ENCODE measurements at regions not wholly inside any gene's neighbourhood (a gene's known extent, or its start where the extent isn't known, plus 50 kb on each side); places are given as distances from the start of the nearest gene placed in this dataset.

DNA sequence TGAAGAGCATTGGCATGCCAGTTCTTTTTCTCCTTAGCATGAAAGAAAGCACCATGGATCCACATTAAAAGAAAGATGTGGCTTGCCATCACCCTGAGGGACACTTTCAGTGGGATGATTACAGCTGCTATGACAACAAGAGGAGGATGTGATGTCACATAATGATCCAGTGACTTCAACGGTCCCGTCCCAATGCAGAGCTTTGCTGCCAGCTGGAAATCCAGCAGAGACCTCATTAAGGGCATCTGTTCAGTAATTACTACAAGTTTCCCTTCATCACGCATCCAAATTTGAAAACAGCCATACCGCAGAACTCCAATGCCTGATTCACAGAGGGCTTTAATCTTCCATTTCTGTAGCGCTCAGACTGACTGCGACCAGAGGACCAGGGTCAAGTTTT lies 206.6 kb downstream of the LSM5 start:
- Histone ChIP-seq H3K79me2 (ENCODE audit: control insufficient read depth, insufficient read depth, low read length) (no peaks in the 10 kb centered on the region), H3K9ac (ENCODE audit: control insufficient read depth, insufficient read depth, low read length) (no peak overlapping the region), H2AFZ (ENCODE audit: control insufficient read depth, low read depth, low read length) (no peak overlapping the region), H3K4me2 (ENCODE audit: control insufficient read depth, insufficient read depth) (no peak overlapping the region), H3K36me3 (ENCODE audit: control insufficient read depth in 2 of 2, insufficient read depth in 2 of 2, low read length in 1 of 2) (no peaks in the 10 kb centered on the region), H3K27ac (ENCODE audit: control insufficient read depth, insufficient read depth) (no peak overlapping the region), H3K4me1 (ENCODE audit: control insufficient read depth, insufficient read depth, low read length) (no peaks in the 10 kb centered on the region), H3K27me3 (replicated peaks in 1 of 2; ENCODE audit: control insufficient read depth in 2 of 2, insufficient read depth in 2 of 2, low read length in 1 of 2) (no peaks in the 10 kb centered on the region; a peak in 1 of 4 replicates), H3K9me3 (replicated peaks; ENCODE audit: control insufficient read depth, insufficient read depth, low read length) (no peaks in the 10 kb centered on the region), H3K4me3 (no peak overlapping the region), H4K20me1 (ENCODE audit: control insufficient read depth, insufficient read depth) (no peaks in the 10 kb centered on the region)
- CTCF ChIA-PET = interaction anchor here (0.7 kb wide), 1 partner anchor 72 kb away, joined by 3 read pairs; no protein-coding TSS in a partner anchor
- SMC1A ChIA-PET (ENCODE audit: uncharacterized antibody, unreplicated experiment) = interaction anchor here (1.1 kb wide), 1 partner anchor 9 kb away, joined by 3 read pairs; no protein-coding TSS in a partner anchor
- no TSS peak for BruUV-seq (replicated peaks)
- in situ Hi-C loops (cut with MboI) (no loop called here), intact Hi-C loops (cut with micrococcal nuclease; ENCODE audit: unreplicated experiment) (no loop called here)
- FAIRE-seq (no peak), DNase-seq (ENCODE audit: low read depth, low spot score) (no peak), ATAC-seq (no peak)
- 76% methylated on average over 6 of the region's 6 CpGs for WGBS (ENCODE audit: insufficient coverage, insufficient replicate concordance, low lambda C conversion rate, missing lambda C conversion rate)
- POLR2A ChIA-PET = no interaction called here
- RAD21 ChIA-PET (ENCODE audit: unreplicated experiment) = no interaction called here
- TF ChIP-seq TCF12 (IDR thresholded peaks at IDR 0.05; ENCODE audit: low read depth, low read length) (no peak), CHD2 (IDR thresholded peaks at IDR 0.05; ENCODE audit: borderline replicate concordance, low read depth, low read length) (no peak), FOXM1 (IDR thresholded peaks at IDR 0.05; ENCODE audit: low read depth, low read length) (no peak), SMAD5 (IDR thresholded peaks at IDR 0.05; ENCODE audit: low read depth) (no peak)
- TF ChIP-seq, protein P1, sequence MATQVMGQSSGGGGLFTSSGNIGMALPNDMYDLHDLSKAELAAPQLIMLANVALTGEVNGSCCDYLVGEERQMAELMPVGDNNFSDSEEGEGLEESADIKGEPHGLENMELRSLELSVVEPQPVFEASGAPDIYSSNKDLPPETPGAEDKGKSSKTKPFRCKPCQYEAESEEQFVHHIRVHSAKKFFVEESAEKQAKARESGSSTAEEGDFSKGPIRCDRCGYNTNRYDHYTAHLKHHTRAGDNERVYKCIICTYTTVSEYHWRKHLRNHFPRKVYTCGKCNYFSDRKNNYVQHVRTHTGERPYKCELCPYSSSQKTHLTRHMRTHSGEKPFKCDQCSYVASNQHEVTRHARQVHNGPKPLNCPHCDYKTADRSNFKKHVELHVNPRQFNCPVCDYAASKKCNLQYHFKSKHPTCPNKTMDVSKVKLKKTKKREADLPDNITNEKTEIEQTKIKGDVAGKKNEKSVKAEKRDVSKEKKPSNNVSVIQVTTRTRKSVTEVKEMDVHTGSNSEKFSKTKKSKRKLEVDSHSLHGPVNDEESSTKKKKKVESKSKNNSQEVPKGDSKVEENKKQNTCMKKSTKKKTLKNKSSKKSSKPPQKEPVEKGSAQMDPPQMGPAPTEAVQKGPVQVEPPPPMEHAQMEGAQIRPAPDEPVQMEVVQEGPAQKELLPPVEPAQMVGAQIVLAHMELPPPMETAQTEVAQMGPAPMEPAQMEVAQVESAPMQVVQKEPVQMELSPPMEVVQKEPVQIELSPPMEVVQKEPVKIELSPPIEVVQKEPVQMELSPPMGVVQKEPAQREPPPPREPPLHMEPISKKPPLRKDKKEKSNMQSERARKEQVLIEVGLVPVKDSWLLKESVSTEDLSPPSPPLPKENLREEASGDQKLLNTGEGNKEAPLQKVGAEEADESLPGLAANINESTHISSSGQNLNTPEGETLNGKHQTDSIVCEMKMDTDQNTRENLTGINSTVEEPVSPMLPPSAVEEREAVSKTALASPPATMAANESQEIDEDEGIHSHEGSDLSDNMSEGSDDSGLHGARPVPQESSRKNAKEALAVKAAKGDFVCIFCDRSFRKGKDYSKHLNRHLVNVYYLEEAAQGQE (IDR thresholded peaks at IDR 0.05; ENCODE audit: low read depth, low read length) = no peak
- TF ChIP-seq, protein P2, sequence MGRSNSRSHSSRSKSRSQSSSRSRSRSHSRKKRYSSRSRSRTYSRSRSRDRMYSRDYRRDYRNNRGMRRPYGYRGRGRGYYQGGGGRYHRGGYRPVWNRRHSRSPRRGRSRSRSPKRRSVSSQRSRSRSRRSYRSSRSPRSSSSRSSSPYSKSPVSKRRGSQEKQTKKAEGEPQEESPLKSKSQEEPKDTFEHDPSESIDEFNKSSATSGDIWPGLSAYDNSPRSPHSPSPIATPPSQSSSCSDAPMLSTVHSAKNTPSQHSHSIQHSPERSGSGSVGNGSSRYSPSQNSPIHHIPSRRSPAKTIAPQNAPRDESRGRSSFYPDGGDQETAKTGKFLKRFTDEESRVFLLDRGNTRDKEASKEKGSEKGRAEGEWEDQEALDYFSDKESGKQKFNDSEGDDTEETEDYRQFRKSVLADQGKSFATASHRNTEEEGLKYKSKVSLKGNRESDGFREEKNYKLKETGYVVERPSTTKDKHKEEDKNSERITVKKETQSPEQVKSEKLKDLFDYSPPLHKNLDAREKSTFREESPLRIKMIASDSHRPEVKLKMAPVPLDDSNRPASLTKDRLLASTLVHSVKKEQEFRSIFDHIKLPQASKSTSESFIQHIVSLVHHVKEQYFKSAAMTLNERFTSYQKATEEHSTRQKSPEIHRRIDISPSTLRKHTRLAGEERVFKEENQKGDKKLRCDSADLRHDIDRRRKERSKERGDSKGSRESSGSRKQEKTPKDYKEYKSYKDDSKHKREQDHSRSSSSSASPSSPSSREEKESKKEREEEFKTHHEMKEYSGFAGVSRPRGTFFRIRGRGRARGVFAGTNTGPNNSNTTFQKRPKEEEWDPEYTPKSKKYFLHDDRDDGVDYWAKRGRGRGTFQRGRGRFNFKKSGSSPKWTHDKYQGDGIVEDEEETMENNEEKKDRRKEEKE (IDR thresholded peaks at IDR 0.05) = no peak
- TF ChIP-seq, protein P3, sequence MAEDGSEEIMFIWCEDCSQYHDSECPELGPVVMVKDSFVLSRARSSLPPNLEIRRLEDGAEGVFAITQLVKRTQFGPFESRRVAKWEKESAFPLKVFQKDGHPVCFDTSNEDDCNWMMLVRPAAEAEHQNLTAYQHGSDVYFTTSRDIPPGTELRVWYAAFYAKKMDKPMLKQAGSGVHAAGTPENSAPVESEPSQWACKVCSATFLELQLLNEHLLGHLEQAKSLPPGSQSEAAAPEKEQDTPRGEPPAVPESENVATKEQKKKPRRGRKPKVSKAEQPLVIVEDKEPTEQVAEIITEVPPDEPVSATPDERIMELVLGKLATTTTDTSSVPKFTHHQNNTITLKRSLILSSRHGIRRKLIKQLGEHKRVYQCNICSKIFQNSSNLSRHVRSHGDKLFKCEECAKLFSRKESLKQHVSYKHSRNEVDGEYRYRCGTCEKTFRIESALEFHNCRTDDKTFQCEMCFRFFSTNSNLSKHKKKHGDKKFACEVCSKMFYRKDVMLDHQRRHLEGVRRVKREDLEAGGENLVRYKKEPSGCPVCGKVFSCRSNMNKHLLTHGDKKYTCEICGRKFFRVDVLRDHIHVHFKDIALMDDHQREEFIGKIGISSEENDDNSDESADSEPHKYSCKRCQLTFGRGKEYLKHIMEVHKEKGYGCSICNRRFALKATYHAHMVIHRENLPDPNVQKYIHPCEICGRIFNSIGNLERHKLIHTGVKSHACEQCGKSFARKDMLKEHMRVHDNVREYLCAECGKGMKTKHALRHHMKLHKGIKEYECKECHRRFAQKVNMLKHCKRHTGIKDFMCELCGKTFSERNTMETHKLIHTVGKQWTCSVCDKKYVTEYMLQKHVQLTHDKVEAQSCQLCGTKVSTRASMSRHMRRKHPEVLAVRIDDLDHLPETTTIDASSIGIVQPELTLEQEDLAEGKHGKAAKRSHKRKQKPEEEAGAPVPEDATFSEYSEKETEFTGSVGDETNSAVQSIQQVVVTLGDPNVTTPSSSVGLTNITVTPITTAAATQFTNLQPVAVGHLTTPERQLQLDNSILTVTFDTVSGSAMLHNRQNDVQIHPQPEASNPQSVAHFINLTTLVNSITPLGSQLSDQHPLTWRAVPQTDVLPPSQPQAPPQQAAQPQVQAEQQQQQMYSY (CRISPR knock-in tag; IDR thresholded peaks at IDR 0.05) = no peak
- TF ChIP-seq, protein P4, sequence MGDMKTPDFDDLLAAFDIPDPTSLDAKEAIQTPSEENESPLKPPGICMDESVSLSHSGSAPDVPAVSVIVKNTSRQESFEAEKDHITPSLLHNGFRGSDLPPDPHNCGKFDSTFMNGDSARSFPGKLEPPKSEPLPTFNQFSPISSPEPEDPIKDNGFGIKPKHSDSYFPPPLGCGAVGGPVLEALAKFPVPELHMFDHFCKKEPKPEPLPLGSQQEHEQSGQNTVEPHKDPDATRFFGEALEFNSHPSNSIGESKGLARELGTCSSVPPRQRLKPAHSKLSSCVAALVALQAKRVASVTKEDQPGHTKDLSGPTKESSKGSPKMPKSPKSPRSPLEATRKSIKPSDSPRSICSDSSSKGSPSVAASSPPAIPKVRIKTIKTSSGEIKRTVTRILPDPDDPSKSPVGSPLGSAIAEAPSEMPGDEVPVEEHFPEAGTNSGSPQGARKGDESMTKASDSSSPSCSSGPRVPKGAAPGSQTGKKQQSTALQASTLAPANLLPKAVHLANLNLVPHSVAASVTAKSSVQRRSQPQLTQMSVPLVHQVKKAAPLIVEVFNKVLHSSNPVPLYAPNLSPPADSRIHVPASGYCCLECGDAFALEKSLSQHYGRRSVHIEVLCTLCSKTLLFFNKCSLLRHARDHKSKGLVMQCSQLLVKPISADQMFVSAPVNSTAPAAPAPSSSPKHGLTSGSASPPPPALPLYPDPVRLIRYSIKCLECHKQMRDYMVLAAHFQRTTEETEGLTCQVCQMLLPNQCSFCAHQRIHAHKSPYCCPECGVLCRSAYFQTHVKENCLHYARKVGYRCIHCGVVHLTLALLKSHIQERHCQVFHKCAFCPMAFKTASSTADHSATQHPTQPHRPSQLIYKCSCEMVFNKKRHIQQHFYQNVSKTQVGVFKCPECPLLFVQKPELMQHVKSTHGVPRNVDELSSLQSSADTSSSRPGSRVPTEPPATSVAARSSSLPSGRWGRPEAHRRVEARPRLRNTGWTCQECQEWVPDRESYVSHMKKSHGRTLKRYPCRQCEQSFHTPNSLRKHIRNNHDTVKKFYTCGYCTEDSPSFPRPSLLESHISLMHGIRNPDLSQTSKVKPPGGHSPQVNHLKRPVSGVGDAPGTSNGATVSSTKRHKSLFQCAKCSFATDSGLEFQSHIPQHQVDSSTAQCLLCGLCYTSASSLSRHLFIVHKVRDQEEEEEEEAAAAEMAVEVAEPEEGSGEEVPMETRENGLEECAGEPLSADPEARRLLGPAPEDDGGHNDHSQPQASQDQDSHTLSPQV (IDR thresholded peaks at IDR 0.05) = no peak
- TF ChIP-seq, protein P5, sequence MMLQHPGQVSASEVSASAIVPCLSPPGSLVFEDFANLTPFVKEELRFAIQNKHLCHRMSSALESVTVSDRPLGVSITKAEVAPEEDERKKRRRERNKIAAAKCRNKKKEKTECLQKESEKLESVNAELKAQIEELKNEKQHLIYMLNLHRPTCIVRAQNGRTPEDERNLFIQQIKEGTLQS (IDR thresholded peaks at IDR 0.05; ENCODE audit: borderline replicate concordance, extremely low read depth, low read depth, low read length) = no peak
